HAP-1 (cell line): ENCODE measurements at regions not wholly inside any gene's neighbourhood (a gene's known extent, or its start where the extent isn't known, plus 50 kb on each side); places are given as distances from the start of the nearest gene placed in this dataset.
A peak's percentile ranks its signal among the peaks of the same experiment; 100 is the strongest.

ENCODE experiments used
- DNase-seq, 2 experiments: peaks; one replicate each; pipeline ENCODE4 v3.0.0-alpha.2; 2016 to 2020; ENCODE audit warnings: low spot score in 2 of 2
- H3K27me3 ChIP-seq: fragments of 250-450 bp; sonication (Bioruptor Pico); 2 replicates; pipeline ENCODE4 v1.5.1; 2020; ENCODE audit warnings: low read depth, mild to moderate bottlenecking, moderate library complexity
- H3K36me3 ChIP-seq: fragments of 250-450 bp; sonication (Bioruptor Pico); replicated peaks from 2 replicates; pipeline ENCODE4 v1.5.1; 2020; ENCODE audit warnings: mild to moderate bottlenecking
- H3K4me1 ChIP-seq: fragments of 250-450 bp; sonication (Bioruptor Pico); 2 replicates; pipeline ENCODE4 v1.5.1; 2020; ENCODE audit warnings: mild to moderate bottlenecking
- H3K4me3 ChIP-seq: fragments of 250-450 bp; sonication (Bioruptor Pico); 2 replicates; pipeline ENCODE4 v1.5.1; 2020; ENCODE audit warnings: mild to moderate bottlenecking, moderate library complexity
- H3K9me3 ChIP-seq: fragments of 250-450 bp; sonication (Bioruptor Pico); 2 replicates; pipeline ENCODE4 v1.5.1; 2020; ENCODE audit warnings: mild to moderate bottlenecking, moderate library complexity
- in situ Hi-C: fragments of 300-500 bp; cut with MboI; formaldehyde crosslinking; loops from 3 replicates; pipeline ENCODE4 v1.14.3; 2020; ENCODE audit warnings: low sequenced_read_pairs, inconsistent platforms, mixed read lengths

- H3K36me3 ChIP-seq = no peaks in the 10 kb centered on the region
- no peaks in the 10 kb centered on the region for H3K4me1 ChIP-seq
- no peak overlapping the region for H3K4me3 ChIP-seq
- H3K9me3 ChIP-seq = no peaks in the 10 kb centered on the region; the same call in 1 of the 2 replicates
- in situ Hi-C loops = no loop called here
- DNase-seq = no peak
- H3K27me3 ChIP-seq = no peaks in the 10 kb centered on the region
These were observed 182.9 kb upstream of the FAR2 start for GRCh38 chr12:28966046-28966780.

- no peaks in the 10 kb centered on the region for H3K4me1 ChIP-seq
- in situ Hi-C loops = no loop called here
- no peaks in the 10 kb centered on the region for H3K27me3 ChIP-seq
- DNase-seq = no peak
- no peaks in the 10 kb centered on the region for H3K9me3 ChIP-seq
- H3K4me3 ChIP-seq = no peak overlapping the region
- no peaks in the 10 kb centered on the region for H3K36me3 ChIP-seq
These were observed 181.7 kb upstream of the FAR2 start for GRCh38 chr12:28967426-28967825.

- Histone ChIP-seq H3K27me3 (no peaks in the 10 kb centered on the region), H3K4me3 (no peak overlapping the region), H3K36me3 (no peaks in the 10 kb centered on the region), H3K9me3 (no peaks in the 10 kb centered on the region), H3K4me1 (peaks cover 8% of the 10 kb centered on the region; the same call in 1 of the 2 replicates)
- in situ Hi-C loops = no loop called here
- no peak for DNase-seq
These were observed 175.6 kb upstream of the FAR2 start for GRCh38 chr12:28973491-28973890.

GRCh38 chr12:28974166-28974565 lies 174.9 kb upstream of the FAR2 start:
- Histone ChIP-seq H3K4me3 (no peak overlapping the region), H3K36me3 (no peaks in the 10 kb centered on the region), H3K4me1 (peaks cover 8% of the 10 kb centered on the region; the same call in 1 of the 2 replicates), H3K9me3 (no peaks in the 10 kb centered on the region), H3K27me3 (no peaks in the 10 kb centered on the region)
- DNase-seq = no peak
- in situ Hi-C loops = no loop called here

GRCh38 chr12:28974883-28975282 lies 174.2 kb upstream of the FAR2 start:
- no peak overlapping the region for H3K4me3 ChIP-seq
- H3K36me3 ChIP-seq = no peaks in the 10 kb centered on the region
- peaks cover 8% of the 10 kb centered on the region; the same call in 1 of the 2 replicates for H3K4me1 ChIP-seq
- no peaks in the 10 kb centered on the region for H3K27me3 ChIP-seq
- in situ Hi-C loops = no loop called here
- no peak for DNase-seq
- H3K9me3 ChIP-seq = no peaks in the 10 kb centered on the region

- no peaks in the 10 kb centered on the region for H3K36me3 ChIP-seq
- peak in 1 of 2 experiments; percentile 13 for DNase-seq
- peaks cover 12% of the 10 kb centered on the region for H3K4me1 ChIP-seq
- in situ Hi-C loops = no loop called here
- H3K9me3 ChIP-seq = no peaks in the 10 kb centered on the region
- H3K4me3 ChIP-seq = no peak overlapping the region
- no peaks in the 10 kb centered on the region for H3K27me3 ChIP-seq
These were observed 173.3 kb upstream of the FAR2 start for GRCh38 chr12:28975564-28976340.

GRCh38 chr12:28980436-28980835 lies 168.6 kb upstream of the FAR2 start:
- in situ Hi-C loops = no loop called here
- no peak overlapping the region for H3K4me3 ChIP-seq
- no peaks in the 10 kb centered on the region for H3K9me3 ChIP-seq
- no peaks in the 10 kb centered on the region for H3K27me3 ChIP-seq
- peak in 1 of 2 experiments; percentile 59 for DNase-seq
- no peaks in the 10 kb centered on the region for H3K36me3 ChIP-seq
- H3K4me1 ChIP-seq = peaks cover 12% of the 10 kb centered on the region

- no peak overlapping the region for H3K4me3 ChIP-seq
- H3K4me1 ChIP-seq = peaks cover 8% of the 10 kb centered on the region
- no peaks in the 10 kb centered on the region for H3K36me3 ChIP-seq
- H3K9me3 ChIP-seq = no peaks in the 10 kb centered on the region
- H3K27me3 ChIP-seq = no peaks in the 10 kb centered on the region
- in situ Hi-C loops = no loop called here
- DNase-seq = no peak
These were observed 161.3 kb upstream of the FAR2 start for GRCh38 chr12:28987538-28988324.

GRCh38 chr12:28988325-28988704 lies 160.8 kb upstream of the FAR2 start:
- H3K4me3 ChIP-seq = no peak overlapping the region
- no peaks in the 10 kb centered on the region for H3K9me3 ChIP-seq
- no peaks in the 10 kb centered on the region for H3K36me3 ChIP-seq
- DNase-seq = no peak
- H3K4me1 ChIP-seq = peaks cover 8% of the 10 kb centered on the region
- in situ Hi-C loops = no loop called here
- H3K27me3 ChIP-seq = no peaks in the 10 kb centered on the region

- no peak overlapping the region for H3K4me3 ChIP-seq
- no peaks in the 10 kb centered on the region for H3K9me3 ChIP-seq
- no peaks in the 10 kb centered on the region for H3K27me3 ChIP-seq
- H3K36me3 ChIP-seq = no peaks in the 10 kb centered on the region
- in situ Hi-C loops = no loop called here
- H3K4me1 ChIP-seq = no peaks in the 10 kb centered on the region; the same call in 1 of the 2 replicates
- DNase-seq = no peak
These were observed 157.5 kb upstream of the FAR2 start for GRCh38 chr12:28991626-28992025.

- Histone ChIP-seq H3K27me3 (no peaks in the 10 kb centered on the region), H3K4me3 (no peak overlapping the region), H3K9me3 (no peaks in the 10 kb centered on the region), H3K4me1 (no peaks in the 10 kb centered on the region), H3K36me3 (no peaks in the 10 kb centered on the region)
- DNase-seq = no peak
- in situ Hi-C loops = no loop called here
These were observed 155.4 kb upstream of the FAR2 start for GRCh38 chr12:28993720-28994119.

GRCh38 chr12:28994179-28994715 lies 154.8 kb upstream of the FAR2 start:
- Histone ChIP-seq H3K9me3 (no peaks in the 10 kb centered on the region), H3K36me3 (no peaks in the 10 kb centered on the region), H3K4me1 (no peaks in the 10 kb centered on the region), H3K4me3 (no peak overlapping the region), H3K27me3 (no peaks in the 10 kb centered on the region)
- no peak for DNase-seq
- in situ Hi-C loops = no loop called here

- no peaks in the 10 kb centered on the region for H3K4me1 ChIP-seq
- no peak overlapping the region for H3K4me3 ChIP-seq
- in situ Hi-C loops = no loop called here
- H3K27me3 ChIP-seq = no peaks in the 10 kb centered on the region
- H3K36me3 ChIP-seq = no peaks in the 10 kb centered on the region
- no peak for DNase-seq
- H3K9me3 ChIP-seq = no peaks in the 10 kb centered on the region
These were observed 152.4 kb upstream of the FAR2 start for GRCh38 chr12:28996688-28997087.
